ENCODE measurements at regions not wholly inside any gene's neighbourhood (a gene's known extent, or its start where the extent isn't known, plus 50 kb on each side); places are given as distances from the start of the nearest gene placed in this dataset.
"Not testable (repeated sequence)": the region's sequence is repeated elsewhere in the genome, so short reads cannot be mapped to it uniquely, and the experiment has no call there.

DNA sequence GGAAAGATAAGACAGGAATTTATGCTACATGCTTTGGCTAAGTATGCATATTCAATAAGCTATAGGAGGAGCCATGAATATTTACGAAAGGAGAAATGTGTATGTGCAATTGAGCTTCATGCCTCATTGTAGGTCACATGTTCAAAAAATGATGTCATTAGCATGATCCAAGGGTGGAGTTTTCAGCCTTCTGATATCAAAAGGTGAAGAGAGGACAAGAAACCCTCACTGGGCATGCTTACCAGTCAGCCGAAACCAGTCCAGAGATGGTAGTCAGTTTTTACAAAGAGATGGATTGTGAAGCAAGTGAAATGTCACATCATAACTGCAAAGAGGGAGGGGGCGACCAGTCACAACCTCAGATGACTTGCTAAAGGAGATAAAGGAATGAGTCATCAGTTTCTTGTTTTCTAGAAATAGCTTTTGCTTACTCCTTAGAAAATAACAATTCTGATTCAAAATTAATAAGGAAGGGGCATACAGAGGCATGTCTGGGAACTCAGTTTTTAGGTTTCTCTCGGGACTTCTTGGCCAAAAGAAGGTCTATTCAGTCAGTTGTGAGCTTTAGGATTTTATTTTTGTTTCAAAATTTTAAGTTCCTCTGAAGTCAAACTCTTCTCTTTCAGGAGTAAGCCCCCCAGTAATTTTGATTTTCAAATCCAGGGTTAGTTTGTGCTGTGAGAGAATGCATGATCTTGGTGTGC lies 1067.8 kb upstream of the EDIL3 start:
- no peak for TF ChIP-seq Cebpa-rat (IDR thresholded peaks at IDR 0.05)
- H3K4me3 ChIP-seq = no peak overlapping the region
- H3K4me1 ChIP-seq = no peaks in the 10 kb centered on the region
- H3K9me3 ChIP-seq = no peaks in the 10 kb centered on the region
- H3K27me3 ChIP-seq = no peaks in the 10 kb centered on the region
- no peaks in the 10 kb centered on the region for H4K20me1 ChIP-seq
- H3K36me3 ChIP-seq = no peaks in the 10 kb centered on the region
- H3K9ac ChIP-seq = no peak overlapping the region
- H3K4me2 ChIP-seq = no peak overlapping the region
- H3K27ac ChIP-seq = no peak overlapping the region

DNA sequence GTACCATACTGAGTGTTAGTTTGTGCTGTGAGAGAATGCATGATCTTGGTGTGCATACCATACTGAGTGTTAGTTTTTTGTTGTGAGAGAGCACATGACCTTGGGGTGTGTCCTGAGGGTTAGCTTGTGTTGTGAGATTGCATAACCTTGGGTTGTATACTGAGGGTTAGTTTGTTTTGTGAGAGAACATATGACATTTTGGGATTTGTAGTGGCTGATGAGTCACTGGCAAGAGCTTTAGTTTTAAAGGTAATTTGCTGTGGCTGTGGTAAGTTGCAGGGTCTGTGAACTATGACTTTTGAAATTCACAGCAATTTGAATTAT lies 1068.3 kb upstream of the EDIL3 start:
- Histone ChIP-seq H3K4me1 (no peaks in the 10 kb centered on the region), H4K20me1 (no peaks in the 10 kb centered on the region), H3K9me3 (no peaks in the 10 kb centered on the region), H3K9ac (no peak overlapping the region), H3K36me3 (no peaks in the 10 kb centered on the region), H3K4me2 (no peak overlapping the region), H3K27ac (no peak overlapping the region), H3K4me3 (no peak overlapping the region), H3K27me3 (no peaks in the 10 kb centered on the region)
- no peak for TF ChIP-seq Cebpa-rat (IDR thresholded peaks at IDR 0.05)

DNA sequence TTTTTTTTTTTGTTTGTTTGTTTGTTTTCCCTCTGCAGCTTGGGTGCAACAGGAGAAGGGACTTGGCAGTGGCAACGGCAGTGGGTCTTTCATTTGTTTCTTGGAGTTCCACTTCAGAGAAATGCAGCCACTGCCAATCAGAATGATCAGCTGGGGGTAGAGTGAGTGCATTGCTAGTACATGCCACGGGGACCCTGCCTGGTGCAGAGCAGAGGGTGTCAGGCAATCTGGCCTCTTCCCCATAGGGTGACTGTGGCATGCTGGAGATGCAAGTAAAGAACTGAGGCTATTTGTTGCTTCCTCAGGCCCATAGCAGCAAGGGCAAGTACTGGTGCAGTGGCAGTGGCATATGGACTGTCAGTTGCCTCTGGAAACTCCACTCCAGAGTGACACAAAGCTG lies 1073.6 kb upstream of the EDIL3 start:
- H3K27ac ChIP-seq = no peak overlapping the region
- no peaks in the 10 kb centered on the region for H3K9me3 ChIP-seq
- H3K4me1 ChIP-seq = peaks cover 5% of the 10 kb centered on the region; the same call in 1 of the 2 replicates
- H3K36me3 ChIP-seq = no peaks in the 10 kb centered on the region
- no peak overlapping the region for H3K4me3 ChIP-seq
- H3K9ac ChIP-seq = no peak overlapping the region
- H4K20me1 ChIP-seq = no peaks in the 10 kb centered on the region
- no peak for TF ChIP-seq Cebpa-rat (IDR thresholded peaks at IDR 0.05)
- no peak overlapping the region for H3K4me2 ChIP-seq
- no peaks in the 10 kb centered on the region for H3K27me3 ChIP-seq

DNA sequence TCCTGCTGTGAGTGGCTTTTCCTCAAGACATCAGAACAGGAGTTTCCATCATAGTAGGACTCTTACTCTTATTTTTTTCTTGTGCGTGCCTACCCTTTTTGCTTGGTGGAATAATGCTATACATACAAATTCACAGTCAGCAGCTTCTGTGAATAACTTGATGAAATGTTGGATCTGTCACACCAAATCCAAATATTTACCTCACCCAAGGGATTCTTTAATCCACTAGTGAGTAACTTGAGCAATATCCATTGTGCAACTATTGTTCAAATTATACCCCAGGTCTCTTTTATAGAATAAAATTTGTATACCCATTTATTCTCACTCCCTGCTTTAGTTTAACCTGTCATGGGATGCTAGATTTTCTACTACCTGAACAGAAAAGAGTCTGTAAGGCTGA lies 1078.3 kb upstream of the EDIL3 start:
- Histone ChIP-seq H4K20me1 (no peaks in the 10 kb centered on the region), H3K4me2 (no peak overlapping the region), H3K27ac (no peak overlapping the region), H3K9ac (no peak overlapping the region), H3K36me3 (no peaks in the 10 kb centered on the region), H3K4me3 (no peak overlapping the region), H3K27me3 (no peaks in the 10 kb centered on the region), H3K4me1 (peaks cover 5% of the 10 kb centered on the region; the same call in 1 of the 2 replicates), H3K9me3 (no peaks in the 10 kb centered on the region)
- TF ChIP-seq Cebpa-rat (IDR thresholded peaks at IDR 0.05) = no peak

DNA sequence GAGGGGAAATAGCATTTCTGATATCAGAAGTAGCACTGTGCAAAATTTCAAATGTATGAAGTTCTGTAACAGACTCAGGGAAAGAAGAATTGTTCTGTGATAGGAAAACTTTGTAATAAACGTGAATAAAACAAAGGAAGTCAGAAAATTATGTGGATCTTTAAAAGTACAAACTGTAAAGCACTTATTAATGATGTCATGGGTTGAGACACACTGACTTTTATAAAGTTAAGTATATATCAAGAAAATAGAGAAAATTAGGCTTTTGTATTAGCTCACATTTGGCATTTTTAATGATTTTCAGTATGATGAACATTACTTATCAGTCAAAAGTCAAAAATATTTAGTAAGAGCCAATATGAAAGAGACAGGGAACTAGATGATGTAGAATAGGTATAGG lies 1081.7 kb upstream of the EDIL3 start:
- no peak for TF ChIP-seq Cebpa-rat (IDR thresholded peaks at IDR 0.05)
- Histone ChIP-seq H3K4me3 (no peak overlapping the region), H3K9ac (no peak overlapping the region), H3K27me3 (no peaks in the 10 kb centered on the region), H3K36me3 (no peaks in the 10 kb centered on the region), H3K27ac (no peak overlapping the region), H4K20me1 (no peaks in the 10 kb centered on the region), H3K4me1 (no peaks in the 10 kb centered on the region), H3K4me2 (no peak overlapping the region), H3K9me3 (no peaks in the 10 kb centered on the region)

DNA sequence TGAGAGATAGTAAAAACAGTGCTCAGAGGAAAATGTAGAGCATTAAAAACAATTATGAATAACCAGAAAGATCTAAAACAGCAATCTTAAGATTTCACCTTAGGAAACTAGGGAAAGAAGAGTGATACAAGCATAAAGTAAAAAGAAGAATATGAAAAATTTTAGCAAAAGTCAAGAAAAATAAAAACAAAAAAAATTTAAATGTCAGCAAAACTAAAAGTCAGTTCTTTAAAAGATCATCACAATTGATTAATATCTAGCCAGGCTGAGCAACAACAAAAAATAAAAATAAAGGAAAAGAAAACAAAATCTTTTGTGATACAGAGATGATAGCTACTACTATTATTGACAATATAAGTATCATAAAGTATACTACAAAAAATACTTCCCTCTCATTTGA lies 1088.1 kb upstream of the EDIL3 start:
- Histone ChIP-seq H3K27ac (no peak overlapping the region), H3K36me3 (no peaks in the 10 kb centered on the region), H3K9me3 (no peaks in the 10 kb centered on the region), H4K20me1 (no peaks in the 10 kb centered on the region), H3K4me1 (no peaks in the 10 kb centered on the region), H3K4me3 (no peak overlapping the region), H3K4me2 (no peak overlapping the region), H3K27me3 (no peaks in the 10 kb centered on the region), H3K9ac (no peak overlapping the region)
- no peak for TF ChIP-seq Cebpa-rat (IDR thresholded peaks at IDR 0.05)

DNA sequence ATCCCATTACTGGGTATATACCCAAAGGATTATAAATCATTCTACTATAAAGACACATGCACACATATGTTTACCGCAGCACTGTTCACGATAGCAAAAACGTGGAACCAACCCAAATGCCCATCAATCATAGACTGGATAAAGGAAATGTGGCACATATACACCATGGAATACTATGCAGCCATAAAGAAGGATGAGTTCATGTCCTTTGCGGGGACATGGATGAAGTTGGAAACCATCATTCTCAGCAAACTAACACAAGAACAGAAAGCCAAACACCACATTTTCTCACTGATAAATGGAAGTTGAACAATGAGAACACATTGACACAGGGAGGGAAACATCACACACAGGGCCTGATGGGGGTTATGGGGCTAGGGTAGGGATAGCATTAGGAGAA lies 1090.5 kb upstream of the EDIL3 start:
- H4K20me1 ChIP-seq, H3K4me1 ChIP-seq, H3K36me3 ChIP-seq, H3K27ac ChIP-seq, H3K9ac ChIP-seq, H3K9me3 ChIP-seq, H3K4me3 ChIP-seq, H3K27me3 ChIP-seq, H3K4me2 ChIP-seq: not testable (repeated sequence)

DNA sequence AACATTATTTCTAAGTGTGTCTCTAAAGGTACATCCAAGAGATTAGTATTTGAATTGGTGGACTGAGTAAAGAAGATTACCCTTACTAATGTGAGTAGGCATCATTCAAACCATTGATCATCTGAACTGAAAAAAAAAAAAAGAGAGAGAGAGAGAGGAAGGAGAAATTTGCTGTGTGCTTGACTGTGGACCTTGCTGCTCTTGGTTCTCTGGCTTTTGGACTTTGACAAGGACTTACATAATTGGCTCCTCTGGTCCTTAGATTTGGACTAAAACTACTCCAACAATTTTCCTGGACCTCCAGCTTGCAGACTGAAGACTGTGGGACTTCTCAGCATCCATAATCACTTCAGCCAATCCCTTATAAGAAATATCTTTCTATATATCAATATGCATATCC lies 1091.9 kb upstream of the EDIL3 start:
- Histone ChIP-seq H3K36me3 (no peaks in the 10 kb centered on the region), H3K27me3 (no peaks in the 10 kb centered on the region), H4K20me1 (no peaks in the 10 kb centered on the region), H3K4me2 (no peak overlapping the region), H3K9ac (no peak overlapping the region), H3K9me3 (no peaks in the 10 kb centered on the region), H3K4me1 (no peaks in the 10 kb centered on the region), H3K27ac (no peak overlapping the region), H3K4me3 (no peak overlapping the region)
- no peak for TF ChIP-seq Cebpa-rat (IDR thresholded peaks at IDR 0.05)

DNA sequence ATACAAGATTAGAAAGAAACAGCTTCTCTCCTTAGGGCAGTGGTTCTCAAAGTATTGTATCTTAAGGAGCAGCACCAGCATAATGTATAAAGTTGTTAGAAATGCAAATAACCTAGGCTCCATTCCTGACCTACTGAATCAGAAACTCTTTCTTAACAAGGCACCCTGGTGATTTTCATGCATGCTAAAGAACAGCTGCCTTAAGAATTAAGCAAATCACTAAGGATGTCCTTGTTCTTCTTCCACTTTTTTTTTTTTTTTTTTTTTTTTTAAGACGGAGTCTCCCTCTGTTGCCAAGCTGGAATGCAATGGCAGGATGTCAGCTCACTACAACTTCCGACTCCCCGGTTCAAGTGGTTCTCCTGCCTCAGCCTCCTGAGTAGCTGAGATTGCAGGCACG lies 1095.2 kb upstream of the EDIL3 start:
- H3K4me3 ChIP-seq = no peak overlapping the region
- H4K20me1 ChIP-seq = no peaks in the 10 kb centered on the region
- H3K36me3 ChIP-seq = no peaks in the 10 kb centered on the region
- H3K4me1 ChIP-seq = no peaks in the 10 kb centered on the region
- H3K9me3 ChIP-seq = peaks cover 13% of the 10 kb centered on the region
- TF ChIP-seq Cebpa-rat (IDR thresholded peaks at IDR 0.05) = no peak
- H3K4me2 ChIP-seq = no peak overlapping the region
- no peak overlapping the region for H3K27ac ChIP-seq
- H3K9ac ChIP-seq = no peak overlapping the region
- no peaks in the 10 kb centered on the region for H3K27me3 ChIP-seq

DNA sequence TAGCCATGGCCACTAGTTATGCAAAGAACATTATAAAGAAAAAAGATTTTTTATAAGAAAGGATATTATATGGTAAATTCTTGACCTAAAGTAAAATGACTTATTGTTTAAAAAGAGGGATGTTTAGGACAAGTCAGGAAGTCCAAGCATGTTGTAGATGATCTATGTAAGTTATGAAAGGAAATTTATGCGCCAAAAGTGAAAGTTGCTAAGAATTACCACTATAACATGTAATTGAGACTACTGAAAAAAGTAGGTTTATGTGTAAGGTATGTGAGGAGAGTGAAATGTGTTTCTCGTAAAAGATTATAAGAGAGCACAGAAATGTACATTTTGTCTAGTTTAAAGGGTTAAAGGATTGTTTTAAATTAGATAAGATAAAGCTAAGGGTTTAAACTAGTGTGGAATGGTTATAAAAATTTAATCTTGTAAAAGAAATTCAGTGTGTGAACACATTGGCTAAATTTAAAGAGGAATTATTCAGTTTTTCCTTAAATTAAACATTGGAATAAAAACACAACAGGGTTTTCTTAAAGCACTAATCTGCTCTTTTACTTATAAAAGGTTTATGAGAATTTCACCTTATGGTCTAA lies 1100.4 kb upstream of the EDIL3 start:
- H4K20me1 ChIP-seq = no peaks in the 10 kb centered on the region
- no peak overlapping the region for H3K27ac ChIP-seq

DNA sequence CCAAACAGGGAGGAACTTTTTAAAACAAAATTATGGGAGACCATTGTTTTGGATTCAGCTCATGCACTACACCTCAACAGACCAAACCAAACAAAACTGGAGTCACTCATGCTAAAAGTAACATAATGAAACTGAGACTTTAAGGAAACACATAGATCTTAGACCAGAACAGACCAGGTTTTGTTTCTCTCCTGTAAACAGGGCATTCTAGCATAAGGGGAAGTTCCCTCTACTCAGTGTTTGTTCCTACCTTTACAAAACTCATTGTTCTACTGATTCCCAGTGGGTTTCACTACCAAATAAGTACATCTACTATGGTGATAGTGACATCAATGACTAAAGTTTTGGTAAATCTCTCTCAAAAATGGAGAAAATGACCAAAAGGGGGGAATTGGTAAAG lies 1103.6 kb upstream of the EDIL3 start:
- H3K9ac ChIP-seq = no peak overlapping the region
- no peak overlapping the region for H3K4me2 ChIP-seq
- no peaks in the 10 kb centered on the region for H4K20me1 ChIP-seq
- no peak for TF ChIP-seq Cebpa-rat (IDR thresholded peaks at IDR 0.05)
- no peaks in the 10 kb centered on the region for H3K4me1 ChIP-seq
- H3K27ac ChIP-seq = no peak overlapping the region
- H3K27me3 ChIP-seq = no peaks in the 10 kb centered on the region
- no peaks in the 10 kb centered on the region for H3K36me3 ChIP-seq
- H3K9me3 ChIP-seq = peaks cover 16% of the 10 kb centered on the region
- H3K4me3 ChIP-seq = no peak overlapping the region

More for the DNA sequence above, 1100.4 kb upstream of the EDIL3 start:
- no peak overlapping the region for H3K4me3 ChIP-seq
- peaks cover 16% of the 10 kb centered on the region for H3K9me3 ChIP-seq
- no peak overlapping the region for H3K4me2 ChIP-seq
- no peaks in the 10 kb centered on the region for H3K4me1 ChIP-seq
- no peaks in the 10 kb centered on the region for H3K36me3 ChIP-seq
- no peak overlapping the region for H3K9ac ChIP-seq
- TF ChIP-seq Cebpa-rat (IDR thresholded peaks at IDR 0.05) = no peak
- H3K27me3 ChIP-seq = no peaks in the 10 kb centered on the region

All from BLaER1 (cell line).